GM23338 (cell line): ENCODE measurements at regions not wholly inside any gene's neighbourhood (a gene's known extent, or its start where the extent isn't known, plus 50 kb on each side); places are given as distances from the start of the nearest gene placed in this dataset.

ENCODE experiments used
- ATAC-seq: fragments of 200-7000 bp; cut with Tn5 transposase; 3 replicates; pipeline ENCODE4 v1.9.1; 2020
- DNase-seq: peaks from one replicate; pipeline ENCODE4 v3.0.0-alpha.2; 2015; ENCODE audit warnings: low spot score
- H2AFZ ChIP-seq: fragments of 200-600 bp; sonication (generic); 2 replicates; pipeline ENCODE4 v1.8.0; 2016; ENCODE audit warnings: antibody characterized with exemption, mild to moderate bottlenecking, moderate library complexity
- H3F3A ChIP-seq: fragments of 200-600 bp; sonication (generic); replicated peaks from 2 replicates; pipeline ENCODE4 v1.8.0; 2017; ENCODE audit warnings: antibody characterized with exemption, mixed run types, low read depth
- H3K27ac ChIP-seq: fragments of 200-600 bp; sonication (generic); 2 replicates; pipeline ENCODE4 v1.6.1; 2016; ENCODE audit warnings: low read depth
- H3K27me3 ChIP-seq: fragments of 200-600 bp; sonication (generic); 2 replicates; pipeline ENCODE4 v1.8.0; 2016; ENCODE audit warnings: mild to moderate bottlenecking, mixed run types, moderate library complexity; ENCODE audit not compliant: insufficient read depth
- H3K36me3 ChIP-seq: fragments of 200-600 bp; sonication (generic); 2 replicates; pipeline ENCODE4 v1.8.0; 2016; ENCODE audit warnings: mild to moderate bottlenecking; ENCODE audit not compliant: insufficient read depth
- H3K4me1 ChIP-seq: fragments of 200-600 bp; sonication (generic); 2 replicates; pipeline ENCODE4 v1.8.0; 2016; ENCODE audit warnings: mild to moderate bottlenecking, moderate library complexity; ENCODE audit not compliant: insufficient read depth
- H3K4me2 ChIP-seq: fragments of 200-600 bp; sonication (generic); 2 replicates; pipeline ENCODE4 v1.7.1; 2017; ENCODE audit warnings: mixed run types
- H3K4me3 ChIP-seq: fragments of 200-600 bp; sonication (generic); 2 replicates; pipeline ENCODE4 v1.6.1; 2016; ENCODE audit warnings: mixed run types
- H3K79me2 ChIP-seq: fragments of 200-600 bp; sonication (generic); replicated peaks from 2 replicates; pipeline ENCODE4 v1.8.0; 2017; ENCODE audit warnings: mild to moderate bottlenecking; ENCODE audit not compliant: insufficient read depth
- H3K9me2 ChIP-seq: fragments of 200-600 bp; sonication (generic); 2 replicates; pipeline ENCODE4 v1.8.0; 2017; ENCODE audit not compliant: insufficient read depth
- H4K20me1 ChIP-seq: fragments of 200-600 bp; sonication (generic); replicated peaks from 2 replicates; pipeline ENCODE4 v1.8.0; 2017; ENCODE audit warnings: mild to moderate bottlenecking; ENCODE audit not compliant: insufficient read depth
- H3K27ac Mint-ChIP-seq: 2 replicates; pipeline ENCODE4 v1.8.0; 2020; ENCODE audit warnings: inconsistent platforms, mild to moderate bottlenecking, moderate library complexity, mixed read lengths
- H3K27me3 Mint-ChIP-seq: 3 replicates; pipeline ENCODE4 v1.8.0; 2022; ENCODE audit warnings: low read depth, mild to moderate bottlenecking, moderate library complexity, mixed read lengths, inconsistent platforms; ENCODE audit not compliant: insufficient read depth, poor library complexity
- H3K36me3 Mint-ChIP-seq: 3 replicates; pipeline ENCODE4 v1.8.0; 2021; ENCODE audit warnings: low read depth, mild to moderate bottlenecking, inconsistent platforms, moderate library complexity, mixed read lengths
- H3K4me1 Mint-ChIP-seq: 3 replicates; pipeline ENCODE4 v1.8.0; 2020; ENCODE audit warnings: mild to moderate bottlenecking, inconsistent platforms, mixed read lengths
- H3K4me3 Mint-ChIP-seq: 3 replicates; pipeline ENCODE4 v1.8.0; 2021; ENCODE audit warnings: moderate library complexity, mild to moderate bottlenecking, inconsistent platforms, mixed read lengths
- H3K9me3 Mint-ChIP-seq: 3 replicates; pipeline ENCODE4 v1.8.0; 2020; ENCODE audit warnings: moderate library complexity, mild to moderate bottlenecking, inconsistent platforms, mixed read lengths
- CREB1 ChIP-seq: fragments of 250-450 bp; sonication (Bioruptor Pico); IDR thresholded peaks from 2 replicates; pipeline ENCODE4 v1.5.0; 2020; ENCODE audit warnings: low read depth, mild to moderate bottlenecking, moderate library complexity
- CTCF ChIP-seq, 2 experiments: fragments of 200-600 bp in 1 of 2; sonication (generic) in 1 of 2; conservative IDR thresholded peaks; 2 replicates each; pipeline versions ENCODE4 v1.5.1 to v1.6.1; 2016 to 2017; ENCODE audit warnings: antibody characterized with exemption in 2 of 2, low read depth in 2 of 2, mild to moderate bottlenecking in 2 of 2, moderate library complexity in 1 of 2
- ETS1 ChIP-seq: IDR thresholded peaks from 2 replicates; pipeline ENCODE4 v1.6.1; 2016; ENCODE audit warnings: antibody characterized with exemption
- EZH2 ChIP-seq: fragments of 200-600 bp; sonication (generic); IDR thresholded peaks from one replicate; pipeline ENCODE4 v1.8.0; 2017; ENCODE audit warnings: antibody characterized with exemption, mild to moderate bottlenecking, low read depth; ENCODE audit not compliant: unreplicated experiment
- EZH2phosphoT487 ChIP-seq: fragments of 200-600 bp; sonication (generic); IDR thresholded peaks from one replicate; pipeline ENCODE4 v1.8.1; 2018; ENCODE audit warnings: antibody characterized with exemption; ENCODE audit not compliant: unreplicated experiment
- JUNB ChIP-seq: IDR thresholded peaks from one replicate; pipeline ENCODE4 v1.6.1; 2016; ENCODE audit warnings: antibody characterized with exemption; ENCODE audit not compliant: unreplicated experiment
- NANOG ChIP-seq: IDR thresholded peaks from 2 replicates; pipeline ENCODE4 v1.6.1; 2016; ENCODE audit warnings: antibody characterized with exemption, borderline replicate concordance
- POLR2AphosphoS5 ChIP-seq: IDR thresholded peaks from 2 replicates; pipeline ENCODE4 v1.6.1; 2016; ENCODE audit warnings: antibody characterized with exemption, low read depth
- REST ChIP-seq: IDR thresholded peaks from one replicate; pipeline ENCODE4 v1.6.1; 2018; ENCODE audit warnings: antibody characterized with exemption; ENCODE audit not compliant: unreplicated experiment
- STAT1 ChIP-seq: IDR thresholded peaks from one replicate; pipeline ENCODE4 v1.6.1; 2016; ENCODE audit warnings: antibody characterized with exemption; ENCODE audit not compliant: unreplicated experiment
- ZNF114 ChIP-seq: fragments of 250-450 bp; sonication (Bioruptor Pico); IDR thresholded peaks from 2 replicates; pipeline ENCODE4 v1.5.0; 2020; ENCODE audit warnings: mild to moderate bottlenecking, moderate library complexity
- ZNF331 ChIP-seq: fragments of 250-450 bp; sonication (Bioruptor Pico); IDR thresholded peaks from 2 replicates; pipeline ENCODE4 v1.5.0; 2020; ENCODE audit warnings: low read depth, mild to moderate bottlenecking, moderate library complexity
- ZNF462 ChIP-seq: fragments of 250-450 bp; sonication (Bioruptor Pico); IDR thresholded peaks from 2 replicates; pipeline ENCODE4 v1.5.0; 2020; ENCODE audit warnings: mild to moderate bottlenecking, moderate library complexity

- Histone ChIP-seq H3K4me2 (no peak overlapping the region), H3K4me3 (no peak overlapping the region), H4K20me1 (no peaks in the 10 kb centered on the region), H3K79me2 (no peaks in the 10 kb centered on the region), H3K27me3 (no peaks in the 10 kb centered on the region), H3K36me3 (no peaks in the 10 kb centered on the region), H3K4me1 (peaks cover 6% of the 10 kb centered on the region; the same call in 1 of the 2 replicates), H3F3A (no peaks in the 10 kb centered on the region), H2AFZ (no peak overlapping the region), H3K27ac (no peak overlapping the region), H3K9me2 (no peaks in the 10 kb centered on the region; the same call in none of the 2 replicates)
- DNase-seq = no peak
- peaks cover 3% of the 10 kb centered on the region; the same call in 1 of the 3 replicates for H3K36me3 Mint-ChIP-seq
- TF ChIP-seq POLR2AphosphoS5 = no peak
- no peak for TF ChIP-seq REST
- no peak for TF ChIP-seq EZH2
- no peak for TF ChIP-seq ETS1
- no peak for TF ChIP-seq ZNF462 (CRISPR knock-in tag)
- no peak for TF ChIP-seq NANOG
- no peak for TF ChIP-seq STAT1
- no peak for TF ChIP-seq JUNB
- TF ChIP-seq ZNF114 (CRISPR knock-in tag) = no peak
- no peak for TF ChIP-seq EZH2phosphoT487
- TF ChIP-seq CREB1 (CRISPR knock-in tag) = no peak
- TF ChIP-seq CTCF (conservative IDR thresholded peaks at IDR 0.05; ENCODE audit: low read depth in 2 of 2) = no peak
- no peak for TF ChIP-seq ZNF331
- peaks cover 9% of the 10 kb centered on the region for H3K9me3 Mint-ChIP-seq
- peaks cover 2% of the 10 kb centered on the region for H3K27me3 Mint-ChIP-seq
- H3K4me3 Mint-ChIP-seq = no peak overlapping the region
- peaks cover 16% of the 10 kb centered on the region; the same call in 2 of the 3 replicates for H3K4me1 Mint-ChIP-seq
- no peak overlapping the region for H3K27ac Mint-ChIP-seq
- no peak for ATAC-seq
Measured at GRCh38 chr9:79382458-79382857, 189.3 kb upstream of the TLE4 start.
